CD4-positive, alpha-beta T cell treated with Interleukin-4 for 1 hour (primary cell): ENCODE measurements at regions not wholly inside any gene's neighbourhood (a gene's known extent, or its start where the extent isn't known, plus 50 kb on each side); places are given as distances from the start of the nearest gene placed in this dataset.

Source experiments
- DNase-seq, 2 donors: peaks; one replicate each; pipeline ENCODE4 v3.0.0-alpha.2; 2020 to 2022

DNA sequence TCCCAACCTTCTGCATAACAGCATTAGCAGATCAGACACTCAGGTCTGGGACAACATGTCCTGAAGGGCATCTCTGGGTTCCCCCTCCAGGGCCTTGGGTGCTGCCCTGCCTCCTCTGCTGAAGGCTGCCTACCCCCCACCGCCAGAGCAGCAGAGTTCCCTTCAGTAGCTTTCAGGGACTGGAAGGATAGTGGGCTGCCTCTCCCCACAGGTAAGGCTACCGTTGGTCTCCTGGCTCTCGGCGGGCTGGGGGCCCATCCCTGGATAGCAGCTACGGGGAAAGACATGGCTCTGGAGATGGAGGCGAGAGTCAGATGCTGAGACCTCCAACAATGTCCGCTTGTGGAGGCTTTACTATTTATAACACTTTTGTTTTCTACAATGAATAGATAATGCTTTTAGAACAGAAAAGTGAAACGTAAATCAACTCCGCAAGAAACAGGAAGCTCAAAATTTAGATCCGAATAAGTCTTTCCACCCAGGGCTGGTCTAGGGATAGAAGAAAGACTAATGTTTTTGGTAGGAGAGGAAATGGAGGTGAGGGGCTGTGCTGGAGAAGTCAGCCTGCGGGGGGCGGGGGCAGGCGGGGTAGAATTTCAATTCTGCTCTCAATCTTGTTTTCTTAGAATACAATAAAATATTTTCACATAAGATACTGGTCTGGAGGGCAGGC is 58.4 kb downstream of the ARL4C start:
- DNase-seq: no peak

DNA sequence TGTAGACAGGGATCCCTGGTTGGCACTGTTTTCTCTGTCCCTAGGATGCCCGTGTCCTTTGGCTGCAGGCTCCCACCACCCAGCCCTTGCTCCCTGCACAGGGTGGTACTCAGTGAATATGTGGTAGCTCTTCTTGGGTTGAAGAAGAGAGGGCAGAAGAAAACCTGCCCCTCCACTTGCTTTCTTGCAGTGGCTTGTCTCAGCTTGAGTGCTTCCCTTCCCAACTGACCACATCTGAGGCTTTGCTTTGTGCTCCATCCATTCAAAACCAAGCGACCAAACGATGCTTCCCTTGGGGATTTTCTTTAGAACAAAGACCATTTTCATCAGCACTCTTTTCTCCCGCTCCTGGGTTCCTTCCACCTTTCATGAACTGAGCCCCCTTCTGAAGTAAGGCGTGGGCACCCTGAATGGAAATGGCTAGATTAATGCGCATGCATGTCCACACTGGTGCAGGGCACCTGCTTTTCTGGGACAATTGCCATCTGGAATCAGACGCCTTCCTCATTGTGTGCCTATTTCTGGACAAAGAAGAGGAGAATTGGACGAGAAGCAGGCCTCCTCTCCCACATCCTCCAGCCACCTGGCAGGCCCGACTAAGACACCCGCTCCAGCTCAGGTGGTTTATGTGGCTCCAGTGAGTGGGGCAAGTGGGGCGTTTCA is 59.1 kb downstream of the ARL4C start:
- DNase-seq: no peak

DNA sequence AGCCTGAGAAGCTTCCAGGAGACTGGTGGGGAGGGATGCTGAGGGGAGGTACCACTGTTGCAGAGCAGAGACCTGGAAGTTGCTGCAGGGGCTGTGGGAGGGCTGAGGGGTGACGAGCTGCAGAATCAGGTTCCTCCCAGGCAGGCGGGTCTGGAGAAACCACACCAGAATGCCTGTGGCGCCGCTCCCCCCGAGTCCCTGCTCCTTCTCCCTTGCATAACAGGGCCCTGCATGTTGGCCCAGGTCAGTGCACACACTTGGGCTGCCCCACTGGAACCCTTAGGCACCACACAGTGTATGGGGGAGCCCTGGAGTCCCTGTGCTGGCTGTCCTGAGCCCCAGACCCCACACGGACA is 60.4 kb downstream of the ARL4C start:
- DNase-seq: no peak

DNA sequence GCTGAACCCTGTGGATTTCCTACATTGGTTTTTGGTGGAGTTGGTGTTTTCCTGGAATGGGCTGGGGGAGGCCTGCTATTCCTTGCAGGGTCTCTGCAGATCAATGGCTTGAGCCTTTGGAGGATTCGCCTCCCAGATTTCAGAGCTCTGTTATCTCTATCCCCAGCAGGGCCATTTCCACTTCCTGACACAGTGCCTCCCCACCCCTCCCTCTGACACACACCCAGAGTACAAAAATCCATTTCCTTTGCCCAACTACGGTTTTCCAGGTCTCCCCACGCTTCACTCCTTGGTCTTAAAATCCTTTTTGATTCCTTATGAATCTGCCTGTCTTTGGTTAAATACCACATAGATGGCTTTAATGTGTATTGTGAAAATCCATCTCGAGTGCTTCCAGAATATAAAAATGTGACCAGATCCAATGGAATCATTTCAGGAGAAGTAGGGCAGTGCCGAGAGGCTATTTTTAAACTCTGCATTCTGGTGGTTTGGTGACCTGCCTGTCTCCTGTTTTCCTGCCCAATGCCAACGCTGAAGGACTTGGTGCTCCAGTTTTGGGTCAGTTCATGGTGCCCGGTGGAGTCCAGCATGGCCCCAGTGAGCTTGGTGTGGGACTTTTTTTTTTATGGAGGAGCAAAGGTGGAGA is 60.9 kb downstream of the ARL4C start:
- no peak for DNase-seq

DNA sequence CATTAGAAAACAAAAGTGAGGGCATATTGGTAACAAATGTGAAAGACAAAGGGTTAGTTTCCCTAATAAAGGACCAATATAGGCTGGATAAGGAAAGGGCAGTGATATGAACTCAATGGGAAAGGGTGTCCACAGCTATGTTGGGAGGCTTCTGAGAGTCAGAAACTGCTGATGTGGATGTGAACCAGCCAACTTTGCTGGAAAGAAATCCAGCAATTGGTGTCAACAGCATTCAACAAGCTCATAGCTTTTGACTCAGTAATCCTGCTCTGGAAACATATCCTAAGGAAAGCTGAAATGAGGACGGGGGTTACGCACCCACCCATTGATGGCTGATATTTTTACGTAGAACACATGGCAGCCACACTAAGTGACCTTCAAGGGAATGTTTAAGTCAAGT is 63.7 kb downstream of the ARL4C start:
- DNase-seq: no peak

DNA sequence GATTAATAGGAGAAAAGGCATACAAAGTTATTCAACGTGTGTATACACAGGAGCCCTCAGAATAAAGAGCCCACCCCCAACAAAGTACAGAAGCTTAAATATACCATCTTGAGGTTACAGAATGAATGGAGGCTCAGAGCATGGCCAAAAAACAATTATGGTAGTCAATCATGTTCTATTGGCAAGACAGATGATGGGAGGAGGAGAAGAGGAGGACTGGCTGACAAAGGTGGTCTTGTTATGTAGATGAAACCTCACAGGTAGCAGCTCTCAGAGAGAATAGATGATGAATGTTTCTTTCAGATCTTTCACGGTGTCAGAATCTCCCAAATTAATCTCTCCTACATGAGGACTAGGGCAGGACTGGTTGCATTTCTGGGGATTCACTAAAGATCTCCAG is 66.0 kb downstream of the ARL4C start:
- DNase-seq: no peak

DNA sequence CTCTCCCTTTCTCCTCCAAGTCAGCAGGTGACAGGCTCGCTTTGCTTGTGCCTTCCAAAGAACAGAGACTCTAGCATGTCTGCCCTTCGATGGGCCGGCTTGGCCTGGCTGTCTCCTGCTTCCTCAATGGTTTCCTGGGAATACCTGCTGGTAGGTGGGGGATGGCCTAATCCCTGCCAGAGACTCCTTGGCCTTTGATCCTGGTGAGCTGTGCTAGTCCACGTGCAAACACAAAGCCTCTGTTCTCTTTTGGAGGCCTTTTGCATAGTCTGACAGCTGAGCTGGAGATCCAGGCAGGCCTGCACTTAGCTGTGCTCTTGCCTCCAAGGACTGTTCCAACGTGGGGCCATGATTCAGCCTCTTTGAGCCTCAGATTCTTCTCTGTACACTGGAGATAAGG is 67.6 kb downstream of the ARL4C start:
- DNase-seq: no peak

DNA sequence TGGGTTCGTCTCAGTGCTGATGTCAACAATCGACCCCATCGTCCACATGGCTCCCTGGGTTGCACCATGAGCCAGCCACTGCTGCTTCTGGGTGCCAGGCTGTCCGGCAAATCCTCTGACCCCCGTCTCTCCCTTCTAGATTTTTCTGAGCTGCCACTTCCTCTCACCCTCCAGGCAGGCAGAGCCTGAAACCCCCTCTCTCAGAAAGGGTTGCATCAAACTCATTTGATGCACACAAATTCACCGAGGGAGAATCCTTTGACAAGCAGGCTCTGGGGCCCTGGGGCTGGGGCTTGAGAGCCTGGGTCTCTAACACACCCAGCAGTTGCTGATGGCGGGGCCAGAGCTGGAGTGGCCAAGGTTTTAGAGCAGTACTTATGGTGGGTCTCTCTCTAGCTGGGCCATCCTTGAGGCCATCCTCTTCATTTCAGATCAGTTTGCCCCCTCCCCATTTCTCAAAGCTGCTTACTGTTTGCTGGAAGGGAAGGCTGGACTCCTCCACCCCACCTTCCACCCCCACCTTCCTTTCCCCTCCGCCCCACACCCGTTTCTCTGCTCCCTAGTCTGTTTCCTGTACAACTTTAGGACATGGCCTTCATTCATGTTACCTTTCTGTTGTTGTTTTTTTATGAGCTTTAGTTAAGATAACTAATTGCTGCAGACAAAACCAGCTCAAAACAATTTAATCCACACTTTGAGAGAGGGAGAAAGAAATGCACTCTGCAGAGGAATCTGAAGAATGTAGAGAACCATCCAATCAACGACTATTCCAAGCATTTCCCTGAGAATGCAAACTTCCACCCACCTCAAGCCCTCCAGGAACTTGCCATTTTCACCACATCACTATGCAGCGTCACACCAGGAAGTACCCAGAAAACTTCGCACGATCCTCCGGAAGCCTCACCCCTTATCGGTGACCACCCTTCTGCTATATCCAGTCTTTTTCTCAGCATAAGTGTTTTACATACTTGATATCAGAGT is 69.5 kb downstream of the ARL4C start:
- peak; percentile 48 to 56 for DNase-seq

DNA sequence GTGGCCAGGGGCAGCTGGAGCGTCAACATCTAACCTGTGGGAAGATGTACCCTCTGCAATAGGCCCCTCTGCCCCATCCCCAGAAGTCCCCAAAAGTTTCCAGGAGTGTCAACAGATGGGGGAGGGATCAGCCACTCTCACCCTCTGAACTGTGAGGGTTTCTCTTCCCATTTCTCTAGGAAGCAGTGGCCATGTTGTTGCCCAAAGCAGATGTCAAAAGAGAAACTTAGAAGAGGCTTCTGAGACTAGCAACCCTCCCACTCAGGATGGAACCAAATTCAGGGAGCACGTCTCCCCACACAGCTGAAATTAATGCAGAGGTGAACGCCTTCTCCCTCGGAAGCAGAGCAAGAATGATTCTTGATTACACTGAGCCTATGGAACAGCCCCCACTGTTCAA is 70.3 kb downstream of the ARL4C start:
- DNase-seq: peak in 1 of 2 donors; percentile 35

DNA sequence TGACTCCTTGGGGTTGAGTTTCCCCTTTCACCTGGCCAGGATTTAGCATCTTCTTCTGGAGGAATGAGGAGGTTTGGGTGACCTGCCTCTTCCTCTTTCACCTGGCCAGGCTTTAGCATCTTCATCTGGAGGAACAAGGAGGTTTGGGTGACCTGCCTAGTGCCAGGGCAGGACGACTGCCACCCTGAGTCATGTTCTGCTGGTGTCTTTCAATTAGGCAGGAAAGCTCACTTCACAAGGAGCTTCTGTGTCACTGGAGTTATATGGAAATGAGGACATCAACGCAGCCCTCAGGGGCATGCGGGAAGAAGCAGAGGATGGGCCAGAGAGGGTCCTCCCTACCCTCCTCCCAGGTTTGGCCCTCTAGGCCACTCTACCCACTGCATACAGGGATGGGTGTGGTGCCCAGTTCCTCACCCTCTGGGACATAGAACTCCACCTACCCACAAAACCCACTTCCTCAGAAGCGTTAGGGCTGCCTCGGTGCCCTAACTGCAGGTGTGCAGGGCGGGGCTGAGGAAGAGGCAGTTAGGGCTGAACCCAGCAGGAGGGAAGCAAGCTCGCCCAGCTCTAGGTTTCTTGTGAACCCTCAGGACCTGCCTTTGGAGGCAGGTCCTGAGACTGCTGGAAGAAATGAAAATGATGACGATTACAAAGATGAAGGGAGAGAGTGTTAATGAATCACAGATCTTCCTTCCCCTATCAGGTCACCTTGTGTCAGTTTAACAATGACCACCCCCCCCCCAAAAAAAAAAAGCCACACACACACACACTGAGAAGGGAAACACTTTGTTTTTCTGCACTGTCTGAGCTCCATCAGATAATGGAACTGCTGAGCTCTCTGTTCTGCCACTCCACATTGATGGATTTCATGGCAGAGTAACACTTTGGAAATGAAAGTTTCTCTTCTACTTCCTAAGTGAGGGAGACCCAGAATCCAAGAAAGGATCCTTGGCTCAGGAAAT is 71.0 kb downstream of the ARL4C start:
- DNase-seq: peak; percentile 90

DNA sequence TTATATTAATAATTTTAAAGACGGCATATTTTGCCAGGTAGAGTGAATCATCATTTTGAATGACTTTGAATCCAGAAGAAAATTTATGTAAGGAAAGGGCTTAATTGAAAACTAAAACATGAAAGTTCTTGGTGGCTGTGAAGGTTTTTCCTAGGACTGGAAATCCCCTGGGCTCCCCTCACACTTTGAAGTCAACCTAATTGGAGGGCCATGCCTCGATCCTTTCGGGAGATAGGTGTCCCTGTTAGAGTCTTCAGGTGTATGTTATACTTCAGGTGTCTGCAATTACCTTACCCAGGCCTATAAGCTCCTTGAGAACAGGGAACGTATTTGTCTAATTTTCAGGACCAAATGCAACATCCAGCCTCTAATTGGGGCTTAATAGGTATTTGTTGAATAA is 73.0 kb downstream of the ARL4C start:
- no peak for DNase-seq

DNA sequence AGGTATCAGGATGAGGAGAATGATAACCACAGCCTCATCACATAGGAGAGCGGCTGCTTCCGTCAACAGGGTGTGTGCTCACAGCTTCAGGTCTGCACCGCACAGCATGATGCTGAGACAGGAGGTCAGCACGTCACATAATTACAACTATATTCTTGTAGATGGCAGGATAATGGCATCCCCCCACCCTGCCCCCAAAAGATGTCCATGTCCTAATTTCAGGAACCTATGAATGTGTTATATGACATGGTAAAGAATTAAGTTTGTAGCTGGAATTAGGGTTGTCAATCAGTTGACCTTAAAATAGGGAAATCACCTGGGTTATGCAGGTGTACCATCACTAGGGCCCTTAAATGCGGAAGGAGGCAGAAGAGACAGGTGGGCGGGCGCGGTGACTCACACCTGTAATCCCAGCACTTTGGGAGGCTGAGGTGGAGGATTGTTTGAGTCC is 73.9 kb downstream of the ARL4C start:
- peak; percentile 78 to 84 for DNase-seq

DNA sequence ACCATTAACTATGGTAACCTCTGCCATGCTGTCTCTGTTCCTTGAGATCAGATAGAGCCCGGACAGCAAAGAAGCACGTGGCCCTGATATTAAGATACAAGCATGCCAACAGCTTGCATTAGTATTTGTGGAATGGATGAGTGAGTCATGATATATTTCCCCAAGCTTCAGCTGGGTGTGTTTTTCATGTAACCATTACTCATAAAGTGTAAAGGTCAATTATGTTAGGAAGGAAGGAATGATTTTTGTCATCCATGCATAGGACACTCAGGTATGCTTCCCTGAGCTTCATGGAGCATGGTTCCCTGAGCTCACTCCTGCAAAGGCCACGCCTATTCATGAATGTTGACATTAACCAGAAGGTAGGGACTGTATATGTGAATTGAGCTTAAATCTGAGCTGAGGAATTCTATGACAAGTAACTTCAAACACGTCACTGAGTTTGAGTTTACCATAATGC is 74.6 kb downstream of the ARL4C start:
- peak; percentile 26 to 38 for DNase-seq

DNA sequence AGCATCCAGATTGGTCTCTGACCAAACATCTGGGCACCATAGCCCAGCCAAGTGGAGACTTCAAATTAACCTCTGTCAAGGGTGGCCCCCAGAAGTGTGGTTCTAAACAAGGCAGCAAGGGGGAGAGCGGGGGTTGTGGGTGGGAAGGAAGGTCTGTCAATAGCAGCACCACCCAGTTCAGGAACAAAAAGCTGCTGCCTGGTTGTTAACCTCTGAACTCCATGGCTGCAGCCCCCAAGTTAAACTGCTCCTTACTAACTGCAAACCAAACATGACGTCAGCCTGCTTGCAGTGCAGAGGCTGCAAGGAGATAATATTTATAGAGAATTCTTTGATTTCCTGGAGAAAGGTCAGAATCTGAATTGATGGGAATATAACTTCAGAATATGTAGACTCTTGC is 76.5 kb downstream of the ARL4C start:
- peak; percentile 52 to 56 for DNase-seq

DNA sequence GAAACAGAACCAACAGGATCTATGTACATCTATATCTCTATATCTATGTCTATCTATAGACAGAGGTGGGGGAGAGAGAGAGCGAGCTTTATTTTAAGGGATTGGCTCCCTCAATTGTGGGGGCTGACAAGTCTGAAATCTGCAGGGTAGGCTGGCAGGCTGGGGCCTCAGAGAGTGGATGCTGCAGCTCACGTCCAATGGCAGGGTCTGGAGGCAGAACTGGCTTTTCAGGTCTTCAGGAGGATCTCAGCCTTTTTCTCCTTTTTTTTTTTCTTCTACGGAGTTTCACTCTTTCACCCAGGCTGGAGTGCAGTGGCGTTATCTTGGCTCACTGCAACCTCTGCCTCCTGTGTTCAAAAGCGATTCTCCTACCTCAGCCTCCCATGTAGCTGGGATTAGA is 77.2 kb downstream of the ARL4C start:
- no peak for DNase-seq

DNA sequence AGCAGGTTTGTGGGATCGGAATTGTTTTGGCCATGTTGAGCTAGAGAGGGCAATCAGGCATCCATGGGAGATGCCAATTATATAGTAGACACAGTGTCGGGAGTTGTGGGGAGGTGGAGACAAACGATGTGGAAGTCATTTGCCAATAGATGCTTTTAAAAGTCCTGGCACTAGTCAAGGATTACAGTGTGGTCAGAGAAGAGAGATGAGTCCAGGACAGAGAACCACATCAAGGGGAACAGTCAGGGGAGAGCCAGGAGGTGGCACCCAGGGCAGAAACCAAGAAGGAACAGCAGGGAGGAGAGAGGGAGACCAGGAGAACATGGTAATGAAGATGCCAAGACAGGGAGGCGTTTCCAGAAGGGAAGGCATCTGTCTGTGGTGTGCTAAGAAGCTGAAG is 81.2 kb downstream of the ARL4C start:
- no peak for DNase-seq

DNA sequence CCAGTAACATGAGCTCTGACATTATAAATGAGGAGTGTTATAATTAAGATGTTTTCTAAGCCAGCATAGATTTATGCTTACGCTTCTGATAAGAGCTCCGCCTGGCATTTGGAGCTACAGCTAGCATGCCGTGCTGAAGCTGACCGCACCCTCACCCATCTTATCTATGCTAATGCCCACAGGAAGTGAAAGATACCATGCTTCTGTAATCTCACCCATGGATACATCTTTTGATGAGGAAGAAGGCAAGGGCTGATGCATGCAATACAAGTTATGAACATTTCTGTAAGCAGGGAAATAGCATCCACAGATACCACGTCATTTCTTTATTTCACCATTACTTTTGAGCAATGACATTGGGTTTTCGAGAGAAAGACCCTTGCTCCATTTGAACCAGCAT is 82.3 kb downstream of the ARL4C start:
- DNase-seq: peak; percentile 22 to 27

DNA sequence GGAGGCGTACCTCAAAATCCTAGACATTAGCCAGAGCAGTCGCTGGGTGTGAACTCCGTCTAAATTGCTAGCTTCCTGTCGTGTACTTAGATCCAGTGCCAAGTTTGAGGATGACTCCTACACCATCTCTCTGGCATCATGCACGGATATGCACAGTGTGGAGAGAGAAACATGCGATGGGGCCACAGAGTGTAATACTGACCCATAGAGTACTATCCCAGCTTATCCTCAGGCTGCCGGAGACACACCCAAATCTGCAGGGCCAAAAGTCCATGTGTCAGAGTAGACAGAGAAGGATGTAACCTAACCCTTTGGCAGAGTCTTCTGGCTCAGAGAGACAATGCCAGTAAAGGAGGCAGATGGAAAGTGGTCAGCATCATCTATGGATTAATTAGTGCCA is 84.2 kb downstream of the ARL4C start:
- no peak for DNase-seq

DNA sequence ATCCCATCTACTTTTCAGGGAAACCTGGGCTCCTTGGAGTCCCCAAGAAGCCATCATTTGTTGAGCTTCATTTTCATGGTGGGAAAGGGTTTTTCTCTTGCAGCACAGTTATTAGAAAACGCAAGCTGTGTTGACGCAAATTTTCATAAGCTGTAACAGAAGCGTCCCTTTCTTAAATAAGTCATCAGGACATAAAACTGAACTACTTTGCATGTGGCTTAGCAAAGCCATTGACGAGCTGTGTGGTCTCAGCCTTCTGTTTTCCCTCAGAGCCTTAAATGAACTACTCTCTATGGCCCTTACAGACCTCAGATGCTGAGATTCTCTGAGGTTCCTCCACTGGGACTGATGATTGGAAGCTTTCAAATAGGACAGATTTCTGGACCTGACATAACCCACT is 85.1 kb downstream of the ARL4C start:
- DNase-seq: no peak

DNA sequence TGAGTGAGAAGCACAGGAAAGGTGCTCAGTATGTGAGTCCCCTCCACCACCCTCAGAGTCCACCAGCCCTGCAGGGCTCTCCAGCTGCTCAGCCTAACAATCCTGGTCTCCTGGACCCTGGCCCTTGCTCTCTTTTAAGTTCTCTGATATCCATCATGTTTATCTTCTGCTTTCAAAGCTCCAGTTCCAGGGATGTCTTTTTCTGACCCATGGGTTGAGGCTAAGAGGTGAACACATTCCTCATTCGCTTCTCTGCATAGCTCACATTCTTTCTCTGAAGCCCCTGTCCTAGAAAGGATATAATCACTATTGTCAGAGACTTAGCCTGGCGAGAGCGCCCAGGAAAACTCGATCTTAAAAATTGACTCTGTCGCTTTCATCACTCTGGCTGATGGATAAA is 86.4 kb downstream of the ARL4C start:
- no peak for DNase-seq

DNA sequence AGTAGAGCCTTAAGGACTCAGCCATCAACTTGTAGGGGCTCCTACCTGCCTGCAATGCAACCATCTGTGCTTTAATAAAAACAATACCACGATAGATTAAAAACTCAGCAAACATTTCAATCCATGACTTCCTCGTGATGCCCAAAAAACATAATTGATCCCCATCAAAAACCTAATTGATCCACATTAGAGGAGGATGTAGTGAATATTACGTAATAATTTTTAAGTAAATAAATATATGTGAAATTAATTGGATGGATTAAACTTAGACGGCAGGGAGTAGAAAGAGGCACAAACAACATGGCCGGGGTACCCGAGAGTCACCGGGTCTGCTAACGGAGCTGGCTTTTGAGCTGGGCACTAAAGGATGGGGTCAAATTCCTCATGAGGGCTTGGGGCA is 87.3 kb downstream of the ARL4C start:
- no peak for DNase-seq

DNA sequence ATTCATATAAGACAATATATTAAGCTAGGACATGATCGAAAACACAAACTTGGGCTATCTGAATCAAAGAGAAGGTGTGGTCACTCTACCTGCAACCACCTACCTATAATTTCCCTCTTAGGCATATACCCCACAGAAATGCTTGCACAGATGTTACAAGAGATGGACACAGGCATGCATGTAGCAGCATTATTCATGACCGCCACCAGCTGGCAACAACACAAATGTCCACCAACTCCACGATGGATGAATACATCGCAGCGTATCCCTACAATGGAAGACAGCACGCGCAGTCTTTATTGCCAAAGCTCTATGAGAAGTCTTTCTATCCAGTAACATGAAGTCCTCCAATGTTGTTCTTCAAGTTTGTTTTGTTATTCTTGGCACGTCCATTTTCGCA is 90.8 kb downstream of the ARL4C start:
- no peak for DNase-seq
